K562 (cell line): ENCODE measurements at regions not wholly inside any gene's neighbourhood (a gene's known extent, or its start where the extent isn't known, plus 50 kb on each side); places are given as distances from the start of the nearest gene placed in this dataset.

Experiments
- ARID1B ChIP-seq: fragments of 450-650 bp; IDR thresholded peaks from 2 replicates; pipeline ENCODE4 v1.6.1; 2016; ENCODE audit warnings: antibody characterized with exemption, mild to moderate bottlenecking, inconsistent platforms
- EGR1 ChIP-seq: fragments of 450-650 bp; conservative IDR thresholded peaks from 2 replicates; pipeline ENCODE4 v1.6.1; 2017; ENCODE audit warnings: mild to moderate bottlenecking
- ELK1 ChIP-seq: sonication (generic); formaldehyde crosslinking; IDR thresholded peaks from 2 replicates; pipeline ENCODE4 v1.8.1; 2022; ENCODE audit warnings: missing genetic modification reagents
- FOS ChIP-seq: IDR thresholded peaks from 3 replicates; pipeline ENCODE4 v1.6.1; 2011; ENCODE audit not compliant: insufficient read length; ENCODE audit errors: extremely low read depth
- GATAD2B ChIP-seq: fragments of 450-650 bp; IDR thresholded peaks from 2 replicates; pipeline ENCODE4 v1.6.1; 2017; ENCODE audit warnings: mild to moderate bottlenecking, borderline replicate concordance
- GTF2A2 ChIP-seq: IDR thresholded peaks from 2 replicates; pipeline ENCODE4 v1.6.1; 2016; ENCODE audit warnings: mild to moderate bottlenecking, missing genetic modification characterization, missing compliant biosample characterization
- MCM7 ChIP-seq, 2 experiments: fragments of 450-650 bp; IDR thresholded peaks; 2 replicates each; pipeline ENCODE4 v1.6.1; 2016 to 2018
- MIER1 ChIP-seq: fragments of 450-650 bp; IDR thresholded peaks from 2 replicates; pipeline ENCODE4 v1.6.1; 2016; ENCODE audit warnings: antibody characterized with exemption, mild to moderate bottlenecking, low read depth
- PBX2 ChIP-seq, 2 experiments: IDR thresholded peaks in 1 of 2; conservative IDR thresholded peaks in 1 of 2; 2 replicates each; pipeline ENCODE4 v1.6.1; 2016; ENCODE audit warnings: low read depth in 2 of 2, mild to moderate bottlenecking in 1 of 2, missing compliant biosample characterization in 1 of 2, missing genetic modification characterization in 1 of 2, moderate library complexity in 1 of 2
- PKNOX1 ChIP-seq: fragments of 450-650 bp; IDR thresholded peaks from 2 replicates; pipeline ENCODE4 v1.6.1; 2016
- RBM17 ChIP-seq: fragments of 200-400 bp; formaldehyde crosslinking; IDR thresholded peaks from 2 replicates; pipeline ENCODE4 v1.6.1; 2017; ENCODE audit warnings: low read depth, mild to moderate bottlenecking, low read length, borderline replicate concordance
- RERE ChIP-seq: sonication (generic); formaldehyde crosslinking; IDR thresholded peaks from 2 replicates; pipeline ENCODE4 v1.8.0; 2023; ENCODE audit warnings: missing genetic modification reagents, mild to moderate bottlenecking, borderline replicate concordance
- SIRT6 ChIP-seq: IDR thresholded peaks from one replicate; pipeline ENCODE4 v1.6.1; 2012; ENCODE audit warnings: low read depth, mild to moderate bottlenecking, control low read depth, inconsistent platforms, low read length, moderate library complexity
- ZNF778 ChIP-seq: fragments of 450-650 bp; formaldehyde crosslinking; IDR thresholded peaks from 2 replicates; pipeline ENCODE4 v1.4.0; 2020; ENCODE audit warnings: mild to moderate bottlenecking, moderate library complexity
- TF ChIP-seq, protein P1 (sequence below), 2 experiments: fragments of 450-650 bp; conservative IDR thresholded peaks; 2 replicates each; pipeline ENCODE4 v1.6.1; 2017; ENCODE audit warnings: mild to moderate bottlenecking in 2 of 2, moderate library complexity in 2 of 2

DNA sequence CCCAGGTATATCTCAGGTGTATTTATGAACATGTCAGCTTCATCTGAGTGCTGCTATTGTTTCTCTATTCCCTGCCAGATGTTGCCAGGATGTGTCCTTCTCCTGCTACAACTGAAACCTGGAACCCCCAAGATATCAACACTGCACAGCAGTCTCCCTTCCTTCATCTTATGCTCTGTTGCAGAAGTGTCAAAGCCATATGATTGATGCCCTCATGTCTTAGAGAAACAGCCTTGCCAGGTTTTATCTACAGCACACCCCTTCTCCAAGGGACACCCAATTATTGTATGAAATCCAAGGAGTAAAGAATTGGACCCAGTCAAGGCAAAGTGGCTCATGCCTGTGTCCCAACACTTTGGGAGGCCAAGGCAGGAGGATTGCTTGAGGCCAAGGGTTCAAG, 60.5 kb upstream of the GHITM start (continued):
- no peak for TF ChIP-seq RERE (CRISPR knock-in tag)
- TF ChIP-seq MCM7 (IDR thresholded peaks at IDR 0.05): no peak
- no peak for TF ChIP-seq ELK1 (CRISPR knock-in tag)
- TF ChIP-seq GATAD2B: no peak
- no peak for TF ChIP-seq FOS
- no peak for TF ChIP-seq MIER1
- no peak for TF ChIP-seq ARID1B
- no peak for TF ChIP-seq SIRT6
- TF ChIP-seq PBX2 (CRISPR knock-in tag; IDR thresholded peaks at IDR 0.05; ENCODE audit: low read depth): no peak
- TF ChIP-seq PBX2 (tag; conservative IDR thresholded peaks at IDR 0.05; ENCODE audit: low read depth): peak; percentile 65
- TF ChIP-seq, protein P1, sequence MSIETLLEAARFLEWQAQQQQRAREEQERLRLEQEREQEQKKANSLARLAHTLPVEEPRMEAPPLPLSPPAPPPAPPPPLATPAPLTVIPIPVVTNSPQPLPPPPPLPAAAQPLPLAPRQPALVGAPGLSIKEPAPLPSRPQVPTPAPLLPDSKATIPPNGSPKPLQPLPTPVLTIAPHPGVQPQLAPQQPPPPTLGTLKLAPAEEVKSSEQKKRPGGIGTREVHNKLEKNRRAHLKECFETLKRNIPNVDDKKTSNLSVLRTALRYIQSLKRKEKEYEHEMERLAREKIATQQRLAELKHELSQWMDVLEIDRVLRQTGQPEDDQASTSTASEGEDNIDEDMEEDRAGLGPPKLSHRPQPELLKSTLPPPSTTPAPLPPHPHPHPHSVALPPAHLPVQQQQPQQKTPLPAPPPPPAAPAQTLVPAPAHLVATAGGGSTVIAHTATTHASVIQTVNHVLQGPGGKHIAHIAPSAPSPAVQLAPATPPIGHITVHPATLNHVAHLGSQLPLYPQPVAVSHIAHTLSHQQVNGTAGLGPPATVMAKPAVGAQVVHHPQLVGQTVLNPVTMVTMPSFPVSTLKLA (conservative IDR thresholded peaks at IDR 0.05): no peak
- no peak for TF ChIP-seq EGR1
- TF ChIP-seq GTF2A2 (tag): no peak
- no peak for TF ChIP-seq ZNF778 (CRISPR knock-in tag)
- peak; percentile 53; the same call in 1 of the 2 replicates for TF ChIP-seq PKNOX1
- no peak for TF ChIP-seq RBM17
